PC-9 (cell line): ENCODE measurements at regions not wholly inside any gene's neighbourhood (a gene's known extent, or its start where the extent isn't known, plus 50 kb on each side); places are given as distances from the start of the nearest gene placed in this dataset.

Experiments
- BruUV-seq: library from RNA; stranded (reverse); fragments of 400-500 nt; replicated peaks from 2 replicates; lab custom pipeline; 2021; lab: Mats Ljungman, UMichigan
- CTCF ChIA-PET: fragments of 300-600 bp; sonication (Branson Sonifier 250); formaldehyde crosslinking; loops from one replicate; lab custom pipeline; 2022; ENCODE audit warnings: antibody characterized with exemption; lab: Charles Lee
- POLR2A ChIA-PET: fragments of 300-600 bp; sonication (Branson Sonifier 250); formaldehyde crosslinking; loops from one replicate; lab custom pipeline; 2022; ENCODE audit warnings: antibody characterized with exemption; ENCODE audit not compliant: unreplicated experiment; lab: Charles Lee
- DNase-seq, 2 experiments: peaks; one replicate each; pipeline versions ENCODE4 v3.0.0 to v3.0.0-alpha.2; 2015 to 2022; ENCODE audit warnings: mixed read lengths in 1 of 2
- H2AFZ ChIP-seq: fragments of 200-600 bp; sonication (generic); 2 replicates; pipeline ENCODE4 v1.8.1; 2017; ENCODE audit warnings: antibody characterized with exemption
- H3F3A ChIP-seq: fragments of 200-600 bp; sonication (generic); 2 replicates; pipeline ENCODE4 v1.8.1; 2017; ENCODE audit warnings: antibody characterized with exemption, mild to moderate bottlenecking, low read depth; ENCODE audit not compliant: insufficient read depth
- H3K27ac ChIP-seq: fragments of 200-600 bp; sonication (generic); 2 replicates; pipeline ENCODE4 v1.6.1; 2016; ENCODE audit warnings: mixed run types
- H3K27me3 ChIP-seq: fragments of 200-600 bp; sonication (generic); 2 replicates; pipeline ENCODE4 v1.6.1; 2016; ENCODE audit warnings: low read depth, mixed run types; ENCODE audit not compliant: insufficient read depth
- H3K36me3 ChIP-seq: fragments of 200-600 bp; sonication (generic); 2 replicates; pipeline ENCODE4 v1.6.1; 2016; ENCODE audit warnings: low read depth, mixed run types
- H3K4me1 ChIP-seq: fragments of 200-600 bp; sonication (generic); replicated peaks from 2 replicates; pipeline ENCODE4 v1.6.1; 2016; ENCODE audit warnings: mixed run types; ENCODE audit not compliant: insufficient read depth
- H3K4me2 ChIP-seq: fragments of 200-600 bp; sonication (generic); 2 replicates; pipeline ENCODE4 v1.6.1; 2017; ENCODE audit warnings: mixed run types
- H3K4me3 ChIP-seq: fragments of 200-600 bp; sonication (generic); 2 replicates; pipeline ENCODE4 v1.6.1; 2016; ENCODE audit warnings: mixed run types
- H3K79me2 ChIP-seq: fragments of 200-600 bp; sonication (generic); 2 replicates; pipeline ENCODE4 v1.6.1; 2017; ENCODE audit warnings: low read depth, mixed run types
- H3K9me2 ChIP-seq: fragments of 200-600 bp; sonication (generic); 2 replicates; pipeline ENCODE4 v1.8.1; 2017; ENCODE audit warnings: mild to moderate bottlenecking; ENCODE audit not compliant: insufficient read depth
- H3K9me3 ChIP-seq: fragments of 200-600 bp; sonication (generic); 2 replicates; pipeline ENCODE4 v1.8.1; 2016; ENCODE audit warnings: low read depth; ENCODE audit not compliant: insufficient read depth
- H4K20me1 ChIP-seq: fragments of 200-600 bp; sonication (generic); 2 replicates; pipeline ENCODE4 v1.8.1; 2017; ENCODE audit not compliant: insufficient read depth
- CTCF ChIP-seq: fragments of 200-600 bp; sonication (generic); conservative IDR thresholded peaks from 2 replicates; pipeline ENCODE4 v1.6.1; 2017; ENCODE audit warnings: mixed run types, antibody characterized with exemption, mild to moderate bottlenecking, moderate library complexity
- EZH2 ChIP-seq: fragments of 200-600 bp; sonication (generic); IDR thresholded peaks from 2 replicates; pipeline ENCODE4 v1.8.0; 2017; ENCODE audit warnings: antibody characterized with exemption, low read depth
- intact Hi-C: fragments of 100-400 bp; cut with micrococcal nuclease; formaldehyde crosslinking; loops from one replicate; pipeline ENCODE4 v1.10.0; 2022; ENCODE audit not compliant: unreplicated experiment

- no peak overlapping the region for H3K4me3 ChIP-seq
- intact Hi-C loops = loop anchor here (2.0 kb wide), 1 partner anchor 17 kb away; no protein-coding TSS in a partner anchor
- ChIA-PET CTCF (no interaction called here), POLR2A (interaction anchor here (0.8 kb wide), 1 partner anchor 66 kb away, joined by 11 read pairs; no protein-coding TSS in a partner anchor)
- H3K27me3 ChIP-seq = no peaks in the 10 kb centered on the region
- H3K36me3 ChIP-seq = no peaks in the 10 kb centered on the region
- no peak overlapping the region for H3K4me2 ChIP-seq
- no peaks in the 10 kb centered on the region for H4K20me1 ChIP-seq
- H3K27ac ChIP-seq = no peak overlapping the region
- H3K79me2 ChIP-seq = no peaks in the 10 kb centered on the region
- DNase-seq = no peak
- H3K4me1 ChIP-seq = no peaks in the 10 kb centered on the region
- TF ChIP-seq EZH2 (no peak), CTCF (no peak)
- H2AFZ ChIP-seq = no peak overlapping the region
- H3K9me3 ChIP-seq = no peaks in the 10 kb centered on the region
- no peaks in the 10 kb centered on the region for H3K9me2 ChIP-seq
- BruUV-seq = no TSS peak
- 0 out of 2 replicates have a peak, but pooled peaks cover 4% of the 10 kb centered on the region for H3F3A ChIP-seq
These were observed 66.3 kb upstream of the NABP1 start for GRCh38 chr2:191611614-191612013.

- H3K27me3 ChIP-seq = no peaks in the 10 kb centered on the region
- no peak overlapping the region for H2AFZ ChIP-seq
- BruUV-seq = no TSS peak
- no peaks in the 10 kb centered on the region for H4K20me1 ChIP-seq
- TF ChIP-seq CTCF (no peak), EZH2 (no peak)
- ChIA-PET POLR2A (no interaction called here), CTCF (no interaction called here)
- no peak overlapping the region for H3K27ac ChIP-seq
- no peaks in the 10 kb centered on the region for H3K9me2 ChIP-seq
- H3F3A ChIP-seq = 0 out of 2 replicates have a peak, but pooled peaks cover 4% of the 10 kb centered on the region
- H3K4me3 ChIP-seq = no peak overlapping the region
- H3K4me1 ChIP-seq = peaks cover 2% of the 10 kb centered on the region; the same call in 1 of the 2 replicates
- intact Hi-C loops = loop anchor here (2.0 kb wide), 1 partner anchor 18 kb away; no protein-coding TSS in a partner anchor
- no peak for DNase-seq
- H3K79me2 ChIP-seq = no peaks in the 10 kb centered on the region
- H3K4me2 ChIP-seq = no peak overlapping the region
- no peaks in the 10 kb centered on the region for H3K36me3 ChIP-seq
- no peaks in the 10 kb centered on the region for H3K9me3 ChIP-seq
These were observed 65.4 kb upstream of the NABP1 start for GRCh38 chr2:191612496-191612895.

- CTCF ChIA-PET = no interaction called here
- BruUV-seq = no TSS peak
These were observed 63.2 kb upstream of the NABP1 start for GRCh38 chr2:191614759-191615158.

More at GRCh38 chr2:191614759-191615158, 63.2 kb upstream of the NABP1 start:
- H3K9me3 ChIP-seq = no peaks in the 10 kb centered on the region
- TF ChIP-seq CTCF (no peak), EZH2 (no peak)
- H3K4me2 ChIP-seq = no peak overlapping the region
- no peak overlapping the region for H2AFZ ChIP-seq
- POLR2A ChIA-PET = no interaction called here
- no peak overlapping the region for H3K4me3 ChIP-seq
- no peaks in the 10 kb centered on the region for H3K9me2 ChIP-seq
- H4K20me1 ChIP-seq = no peaks in the 10 kb centered on the region
- H3K36me3 ChIP-seq = no peaks in the 10 kb centered on the region
- H3K79me2 ChIP-seq = no peaks in the 10 kb centered on the region
- DNase-seq = no peak
- peaks cover 18% of the 10 kb centered on the region for H3K4me1 ChIP-seq
- no peak overlapping the region for H3K27ac ChIP-seq
- peaks cover 4% of the 10 kb centered on the region; the same call in 1 of the 2 replicates for H3F3A ChIP-seq
- intact Hi-C loops = no loop called here
- no peaks in the 10 kb centered on the region for H3K27me3 ChIP-seq
